ENCODE measurements at regions not wholly inside any gene's neighbourhood (a gene's known extent, or its start where the extent isn't known, plus 50 kb on each side); places are given as distances from the start of the nearest gene placed in this dataset.

- no peaks in the 10 kb centered on the region for H3K9me3 Mint-ChIP-seq
- no peaks in the 10 kb centered on the region for H3K4me1 Mint-ChIP-seq (ENCODE audit: low read depth)
- H3K27ac Mint-ChIP-seq: no peak overlapping the region
- no peak for DNase-seq (ENCODE audit: low spot score)
- no peaks in the 10 kb centered on the region for H3K27me3 Mint-ChIP-seq (ENCODE audit: low read depth)
- intact Hi-C loops (cut with micrococcal nuclease): no loop called here
- no peaks in the 10 kb centered on the region for H3K36me3 Mint-ChIP-seq (ENCODE audit: low read depth)
- H3K4me3 Mint-ChIP-seq (ENCODE audit: low read depth): no peak overlapping the region
These were observed 71.3 kb downstream of the PTPRS start for GRCh38 chr19:5269279-5269678.

GRCh38 chr19:5268801-5269200 lies 71.8 kb downstream of the PTPRS start:
- H3K9me3 Mint-ChIP-seq: no peaks in the 10 kb centered on the region
- no peaks in the 10 kb centered on the region for H3K36me3 Mint-ChIP-seq (ENCODE audit: low read depth)
- H3K4me3 Mint-ChIP-seq (ENCODE audit: low read depth): no peak overlapping the region
- intact Hi-C loops (cut with micrococcal nuclease): no loop called here
- no peaks in the 10 kb centered on the region for H3K27me3 Mint-ChIP-seq (ENCODE audit: low read depth)
- H3K4me1 Mint-ChIP-seq (ENCODE audit: low read depth): no peaks in the 10 kb centered on the region
- no peak overlapping the region for H3K27ac Mint-ChIP-seq
- no peak for DNase-seq (ENCODE audit: low spot score)

GRCh38 chr19:5265260-5265659 lies 75.4 kb downstream of the PTPRS start:
- Mint-ChIP-seq H3K27me3 (ENCODE audit: low read depth) (no peaks in the 10 kb centered on the region), H3K9me3 (no peaks in the 10 kb centered on the region), H3K4me3 (ENCODE audit: low read depth) (no peak overlapping the region), H3K27ac (no peak overlapping the region), H3K4me1 (ENCODE audit: low read depth) (no peaks in the 10 kb centered on the region), H3K36me3 (ENCODE audit: low read depth) (no peaks in the 10 kb centered on the region)
- no peak for DNase-seq (ENCODE audit: low spot score)
- intact Hi-C loops (cut with micrococcal nuclease): no loop called here

GRCh38 chr19:5264453-5264852 lies 76.2 kb downstream of the PTPRS start:
- Mint-ChIP-seq H3K36me3 (ENCODE audit: low read depth) (no peaks in the 10 kb centered on the region), H3K9me3 (no peaks in the 10 kb centered on the region), H3K27ac (no peak overlapping the region), H3K4me1 (ENCODE audit: low read depth) (no peaks in the 10 kb centered on the region), H3K27me3 (ENCODE audit: low read depth) (no peaks in the 10 kb centered on the region), H3K4me3 (ENCODE audit: low read depth) (no peak overlapping the region)
- no peak for DNase-seq (ENCODE audit: low spot score)
- intact Hi-C loops (cut with micrococcal nuclease): no loop called here

- H3K36me3 Mint-ChIP-seq (ENCODE audit: low read depth): no peaks in the 10 kb centered on the region
- intact Hi-C loops (cut with micrococcal nuclease): no loop called here
- no peak overlapping the region for H3K4me3 Mint-ChIP-seq (ENCODE audit: low read depth)
- DNase-seq (ENCODE audit: low spot score): no peak
- H3K9me3 Mint-ChIP-seq: no peaks in the 10 kb centered on the region
- no peaks in the 10 kb centered on the region for H3K4me1 Mint-ChIP-seq (ENCODE audit: low read depth)
- no peak overlapping the region for H3K27ac Mint-ChIP-seq
- H3K27me3 Mint-ChIP-seq (ENCODE audit: low read depth): no peaks in the 10 kb centered on the region
These were observed 77.0 kb downstream of the PTPRS start for GRCh38 chr19:5263615-5264014.

- DNase-seq (ENCODE audit: low spot score): no peak
- intact Hi-C loops (cut with micrococcal nuclease): no loop called here
- H3K9me3 Mint-ChIP-seq: no peaks in the 10 kb centered on the region
- H3K4me3 Mint-ChIP-seq (ENCODE audit: low read depth): no peak overlapping the region
- H3K36me3 Mint-ChIP-seq (ENCODE audit: low read depth): no peaks in the 10 kb centered on the region
- no peak overlapping the region for H3K27ac Mint-ChIP-seq
- H3K27me3 Mint-ChIP-seq (ENCODE audit: low read depth): no peaks in the 10 kb centered on the region
- no peaks in the 10 kb centered on the region for H3K4me1 Mint-ChIP-seq (ENCODE audit: low read depth)
These were observed 77.9 kb downstream of the PTPRS start for GRCh38 chr19:5262721-5263120.

- H3K4me1 Mint-ChIP-seq (ENCODE audit: low read depth): no peaks in the 10 kb centered on the region
- H3K27ac Mint-ChIP-seq: no peak overlapping the region
- H3K36me3 Mint-ChIP-seq (ENCODE audit: low read depth): no peaks in the 10 kb centered on the region
- DNase-seq (ENCODE audit: low spot score): no peak
- H3K9me3 Mint-ChIP-seq: peaks cover under 1% of the 10 kb centered on the region
- intact Hi-C loops (cut with micrococcal nuclease): no loop called here
- H3K4me3 Mint-ChIP-seq (ENCODE audit: low read depth): no peak overlapping the region
- H3K27me3 Mint-ChIP-seq (ENCODE audit: low read depth): no peaks in the 10 kb centered on the region
These were observed 79.3 kb downstream of the PTPRS start for GRCh38 chr19:5261156-5261890.

- no peaks in the 10 kb centered on the region for H3K27me3 Mint-ChIP-seq (ENCODE audit: low read depth)
- H3K4me3 Mint-ChIP-seq (ENCODE audit: low read depth): no peak overlapping the region
- no peak overlapping the region for H3K27ac Mint-ChIP-seq
- peaks cover 9% of the 10 kb centered on the region for H3K9me3 Mint-ChIP-seq
- H3K4me1 Mint-ChIP-seq (ENCODE audit: low read depth): no peaks in the 10 kb centered on the region
- no peak for DNase-seq (ENCODE audit: low spot score)
- H3K36me3 Mint-ChIP-seq (ENCODE audit: low read depth): no peaks in the 10 kb centered on the region
- intact Hi-C loops (cut with micrococcal nuclease): no loop called here
These were observed 80.1 kb downstream of the PTPRS start for GRCh38 chr19:5260381-5260967.

- Mint-ChIP-seq H3K4me3 (ENCODE audit: low read depth) (no peak overlapping the region), H3K9me3 (peaks cover 16% of the 10 kb centered on the region), H3K4me1 (ENCODE audit: low read depth) (no peaks in the 10 kb centered on the region), H3K27ac (no peak overlapping the region), H3K27me3 (ENCODE audit: low read depth) (no peaks in the 10 kb centered on the region), H3K36me3 (ENCODE audit: low read depth) (peaks cover 2% of the 10 kb centered on the region)
- intact Hi-C loops (cut with micrococcal nuclease): no loop called here
- no peak for DNase-seq (ENCODE audit: low spot score)
These were observed 80.9 kb downstream of the PTPRS start for GRCh38 chr19:5259750-5260149.

- no peaks in the 10 kb centered on the region for H3K27me3 Mint-ChIP-seq (ENCODE audit: low read depth)
- peaks cover 24% of the 10 kb centered on the region for H3K9me3 Mint-ChIP-seq
- DNase-seq (ENCODE audit: low spot score): no peak
- no peaks in the 10 kb centered on the region for H3K4me1 Mint-ChIP-seq (ENCODE audit: low read depth)
- H3K36me3 Mint-ChIP-seq (ENCODE audit: low read depth): peaks cover 2% of the 10 kb centered on the region
- no peak overlapping the region for H3K4me3 Mint-ChIP-seq (ENCODE audit: low read depth)
- no peak overlapping the region for H3K27ac Mint-ChIP-seq
- intact Hi-C loops (cut with micrococcal nuclease): no loop called here
These were observed 83.2 kb downstream of the PTPRS start for GRCh38 chr19:5257155-5258045.

GRCh38 chr19:5255602-5256231 lies 84.9 kb downstream of the PTPRS start:
- H3K4me3 Mint-ChIP-seq (ENCODE audit: low read depth): no peak overlapping the region
- H3K27me3 Mint-ChIP-seq (ENCODE audit: low read depth): no peaks in the 10 kb centered on the region
- H3K4me1 Mint-ChIP-seq (ENCODE audit: low read depth): no peaks in the 10 kb centered on the region
- H3K36me3 Mint-ChIP-seq (ENCODE audit: low read depth): peaks cover 2% of the 10 kb centered on the region
- no peak for DNase-seq (ENCODE audit: low spot score)
- intact Hi-C loops (cut with micrococcal nuclease): no loop called here
- H3K9me3 Mint-ChIP-seq: peaks cover 24% of the 10 kb centered on the region
- no peak overlapping the region for H3K27ac Mint-ChIP-seq

- peaks cover 2% of the 10 kb centered on the region for H3K36me3 Mint-ChIP-seq (ENCODE audit: low read depth)
- peaks cover 24% of the 10 kb centered on the region for H3K9me3 Mint-ChIP-seq
- no peak overlapping the region for H3K27ac Mint-ChIP-seq
- no peak for DNase-seq (ENCODE audit: low spot score)
- H3K4me1 Mint-ChIP-seq (ENCODE audit: low read depth): no peaks in the 10 kb centered on the region
- no peaks in the 10 kb centered on the region for H3K27me3 Mint-ChIP-seq (ENCODE audit: low read depth)
- H3K4me3 Mint-ChIP-seq (ENCODE audit: low read depth): no peak overlapping the region
- intact Hi-C loops (cut with micrococcal nuclease): no loop called here
These were observed 85.7 kb downstream of the PTPRS start for GRCh38 chr19:5254944-5255343.

GRCh38 chr19:5254543-5254942 lies 86.1 kb downstream of the PTPRS start:
- H3K9me3 Mint-ChIP-seq: peaks cover 24% of the 10 kb centered on the region
- no peak overlapping the region for H3K4me3 Mint-ChIP-seq (ENCODE audit: low read depth)
- DNase-seq (ENCODE audit: low spot score): no peak
- no peaks in the 10 kb centered on the region for H3K27me3 Mint-ChIP-seq (ENCODE audit: low read depth)
- intact Hi-C loops (cut with micrococcal nuclease): no loop called here
- peaks cover 2% of the 10 kb centered on the region for H3K36me3 Mint-ChIP-seq (ENCODE audit: low read depth)
- H3K27ac Mint-ChIP-seq: no peak overlapping the region
- H3K4me1 Mint-ChIP-seq (ENCODE audit: low read depth): no peaks in the 10 kb centered on the region
